ENCODE measurements at regions not wholly inside any gene's neighbourhood (a gene's known extent, or its start where the extent isn't known, plus 50 kb on each side); places are given as distances from the start of the nearest gene placed in this dataset.
"Not testable (repeated sequence)": the region's sequence is repeated elsewhere in the genome, so short reads cannot be mapped to it uniquely, and the experiment has no call there.

DNA sequence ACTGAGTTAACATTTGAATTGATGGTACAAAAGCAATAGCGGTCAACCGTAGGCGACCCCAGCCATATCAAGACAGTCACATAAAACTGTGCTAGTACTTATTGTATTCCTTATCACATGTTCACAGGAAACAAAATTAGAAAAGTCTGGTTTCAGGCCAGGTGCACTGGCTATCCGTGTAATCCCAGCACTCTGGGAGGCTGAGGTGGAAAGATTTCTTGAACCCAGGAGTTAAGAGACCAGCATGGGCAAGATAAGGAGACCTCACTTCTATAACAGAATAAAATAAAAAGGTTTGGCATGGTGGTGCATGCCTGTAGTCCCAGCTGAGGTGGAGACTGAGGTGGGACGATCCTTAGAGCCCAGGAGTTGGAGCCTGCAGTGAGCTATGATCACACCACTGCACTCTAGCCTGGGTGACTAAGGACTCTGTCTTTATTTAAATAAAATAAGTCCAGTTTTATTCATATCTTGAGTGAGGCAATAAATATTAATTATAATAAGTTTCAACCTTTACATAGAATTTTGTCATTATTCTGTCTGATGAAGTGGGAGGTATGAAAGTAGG lies 84.1 kb upstream of the RGPD4 start:
- Histone ChIP-seq H3K4me3 (no peak overlapping the region), H3K4me1 (peaks cover 0 to 4% (median 0%) of the 10 kb centered on the region in 3 donors), H3K27ac (no peak overlapping the region), H3K27me3 (no peaks in the 10 kb centered on the region), H3K36me3 (no peaks in the 10 kb centered on the region), H3K9me3 (no peaks in the 10 kb centered on the region)
- intact Hi-C loops (cut with DNase I), result no loop called here
- WGBS, 2 donors, result 86 to 90% methylated on average over 5 of the region's 5 CpGs
- TF ChIP-seq POLR2A (IDR thresholded peaks at IDR 0.05), result no peak
- TF ChIP-seq, protein P1, sequence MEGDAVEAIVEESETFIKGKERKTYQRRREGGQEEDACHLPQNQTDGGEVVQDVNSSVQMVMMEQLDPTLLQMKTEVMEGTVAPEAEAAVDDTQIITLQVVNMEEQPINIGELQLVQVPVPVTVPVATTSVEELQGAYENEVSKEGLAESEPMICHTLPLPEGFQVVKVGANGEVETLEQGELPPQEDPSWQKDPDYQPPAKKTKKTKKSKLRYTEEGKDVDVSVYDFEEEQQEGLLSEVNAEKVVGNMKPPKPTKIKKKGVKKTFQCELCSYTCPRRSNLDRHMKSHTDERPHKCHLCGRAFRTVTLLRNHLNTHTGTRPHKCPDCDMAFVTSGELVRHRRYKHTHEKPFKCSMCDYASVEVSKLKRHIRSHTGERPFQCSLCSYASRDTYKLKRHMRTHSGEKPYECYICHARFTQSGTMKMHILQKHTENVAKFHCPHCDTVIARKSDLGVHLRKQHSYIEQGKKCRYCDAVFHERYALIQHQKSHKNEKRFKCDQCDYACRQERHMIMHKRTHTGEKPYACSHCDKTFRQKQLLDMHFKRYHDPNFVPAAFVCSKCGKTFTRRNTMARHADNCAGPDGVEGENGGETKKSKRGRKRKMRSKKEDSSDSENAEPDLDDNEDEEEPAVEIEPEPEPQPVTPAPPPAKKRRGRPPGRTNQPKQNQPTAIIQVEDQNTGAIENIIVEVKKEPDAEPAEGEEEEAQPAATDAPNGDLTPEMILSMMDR (IDR thresholded peaks at IDR 0.05), result no peak
- no peak for DNase-seq

DNA sequence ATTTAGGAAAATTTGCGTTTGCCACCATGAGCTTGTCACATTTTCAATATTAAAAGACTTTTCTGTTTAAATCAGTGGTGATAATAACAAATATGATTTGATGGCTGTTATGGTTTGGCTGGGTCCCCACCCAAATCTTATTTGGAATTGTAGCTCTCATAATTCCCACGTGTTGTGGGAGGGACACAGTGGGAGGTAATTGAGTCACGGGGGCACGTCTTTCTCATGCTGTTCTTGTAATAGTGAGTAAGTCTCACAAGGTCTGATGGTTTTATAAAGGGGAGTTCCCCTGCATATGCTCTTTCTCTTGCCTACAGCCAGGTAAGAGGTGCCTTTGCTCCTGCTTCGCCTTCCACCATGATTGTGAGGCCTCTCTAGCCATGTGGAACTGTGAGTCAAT lies 83.4 kb upstream of the RGPD4 start:
- no peak for DNase-seq
- Histone ChIP-seq H3K4me1 (peaks cover 0 to under 1% (median 0%) of the 10 kb centered on the region in 3 donors), H3K36me3 (no peaks in the 10 kb centered on the region), H3K4me3 (no peak overlapping the region), H3K27ac (no peak overlapping the region), H3K9me3 (no peaks in the 10 kb centered on the region), H3K27me3 (no peaks in the 10 kb centered on the region)
- no peak for TF ChIP-seq POLR2A (IDR thresholded peaks at IDR 0.05)
- TF ChIP-seq, protein P1 (IDR thresholded peaks at IDR 0.05), result no peak
- intact Hi-C loops (cut with DNase I), result no loop called here
- 76 to 84% methylated on average over 5 of the region's 5 CpGs for WGBS, 2 donors

DNA sequence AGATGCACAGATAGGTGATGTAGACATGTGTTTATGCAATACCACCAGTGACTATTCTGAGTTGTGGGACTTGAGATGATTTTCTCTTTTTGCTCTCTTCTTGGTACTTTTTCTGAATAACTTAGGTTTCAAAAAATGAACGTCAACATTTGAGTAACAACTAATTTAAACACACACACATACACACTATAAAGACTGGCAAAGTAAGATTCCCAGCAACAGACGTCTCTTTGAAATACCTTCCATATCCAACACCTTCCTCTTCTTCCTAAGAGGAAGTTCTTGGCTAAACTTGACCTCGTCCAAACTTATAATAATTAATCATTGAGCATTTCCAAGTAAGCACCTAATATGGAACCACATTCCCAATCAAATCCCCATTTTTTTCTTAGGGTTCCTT lies 81.6 kb upstream of the RGPD4 start:
- H3K4me3 ChIP-seq, result no peak overlapping the region

DNA sequence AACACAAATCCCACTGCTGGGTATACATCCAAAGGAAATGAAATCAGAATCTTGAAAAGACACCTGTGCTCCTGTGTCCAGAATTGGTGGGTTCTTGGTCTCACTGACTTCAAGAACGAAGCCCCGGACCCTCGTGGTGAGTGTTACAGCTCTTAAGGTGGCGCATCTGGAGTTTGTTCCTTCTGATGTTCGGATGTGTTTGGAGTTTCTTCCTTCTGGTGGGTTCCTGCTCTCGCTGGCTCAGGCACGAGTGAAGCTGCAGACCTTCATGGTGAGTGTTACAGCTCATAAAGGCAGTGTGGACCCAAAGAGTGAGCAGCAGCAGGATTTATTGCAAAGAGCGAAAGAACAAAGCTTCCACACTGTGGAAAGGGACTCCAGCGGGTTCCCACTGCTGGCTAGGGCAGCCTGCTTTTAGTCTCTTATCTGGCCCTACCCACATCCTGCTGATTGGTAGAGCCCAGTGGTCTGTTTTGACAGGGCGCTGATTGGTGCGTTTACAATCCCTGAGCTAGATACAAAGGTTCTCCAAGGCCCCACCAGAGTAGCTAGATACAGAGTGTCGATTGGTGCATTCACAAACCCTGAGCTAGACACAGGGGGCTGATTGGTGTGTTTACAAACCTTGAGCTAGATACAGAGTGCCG lies 80.0 kb upstream of the RGPD4 start:
- H3K4me3 ChIP-seq; H3K9me3 ChIP-seq; H3K4me1 ChIP-seq; H3K27me3 ChIP-seq; intact Hi-C loops (cut with DNase I); H3K36me3 ChIP-seq; H3K27ac ChIP-seq; DNase-seq: not testable (repeated sequence)
- 79 to 90% methylated on average over 6 to 11 of the region's 13 CpGs for WGBS, 2 donors

More for the DNA sequence above, 81.6 kb upstream of the RGPD4 start:
- Histone ChIP-seq H3K4me1 (no peaks in the 10 kb centered on the region), H3K27me3 (no peaks in the 10 kb centered on the region), H3K27ac (no peak overlapping the region), H3K9me3 (no peaks in the 10 kb centered on the region), H3K36me3 (no peaks in the 10 kb centered on the region)
- TF ChIP-seq, protein P1 (IDR thresholded peaks at IDR 0.05), result no peak
- no peak for DNase-seq
- intact Hi-C loops (cut with DNase I), result no loop called here
- WGBS, 2 donors, result 70 to 74% methylated on average over 3 of the region's 3 CpGs

DNA sequence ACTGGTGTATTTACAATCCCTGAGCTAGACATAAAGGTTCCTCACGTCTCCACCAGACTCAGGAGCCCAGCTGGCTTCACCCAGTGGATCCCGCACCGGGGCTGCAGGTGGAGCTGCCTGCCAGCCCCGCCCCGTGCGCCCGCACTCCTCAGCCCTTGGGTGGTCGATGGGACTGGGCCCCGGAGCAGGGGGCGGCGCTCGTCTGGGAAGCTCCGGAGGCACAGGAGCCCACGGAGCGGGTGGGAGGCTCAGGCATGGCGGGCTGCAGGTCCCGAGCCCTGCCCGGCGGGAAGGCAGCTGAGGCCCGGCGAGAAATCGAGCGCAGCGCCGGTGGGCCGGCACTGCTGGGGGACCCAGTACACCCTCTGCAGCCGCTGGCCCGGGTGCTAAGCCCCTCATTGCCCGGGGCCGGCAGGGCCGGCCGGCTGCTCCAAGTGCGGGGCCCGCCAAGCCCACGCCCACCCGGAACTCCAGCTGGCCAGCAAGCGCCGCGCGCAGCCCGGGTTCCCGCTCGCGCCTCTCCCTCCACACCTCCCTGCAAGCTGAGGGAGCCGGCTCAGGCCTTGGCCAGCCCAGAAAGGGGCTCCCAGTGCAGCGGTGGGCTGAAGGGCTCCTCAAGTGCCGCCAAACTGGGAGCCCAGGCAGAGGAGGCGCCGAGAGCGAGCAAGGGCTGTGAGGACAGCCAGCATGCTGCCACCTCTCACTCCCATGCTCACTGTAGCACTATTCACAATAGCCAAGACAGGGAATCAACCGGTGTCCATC lies 79.3 kb upstream of the RGPD4 start:
- WGBS, 2 donors, result 85 to 87% methylated on average over 2 to 4 of the region's 51 CpGs
- H3K4me3 ChIP-seq; intact Hi-C loops (cut with DNase I); H3K27ac ChIP-seq; DNase-seq; H3K9me3 ChIP-seq; H3K36me3 ChIP-seq; H3K27me3 ChIP-seq; H3K4me1 ChIP-seq: not testable (repeated sequence)

DNA sequence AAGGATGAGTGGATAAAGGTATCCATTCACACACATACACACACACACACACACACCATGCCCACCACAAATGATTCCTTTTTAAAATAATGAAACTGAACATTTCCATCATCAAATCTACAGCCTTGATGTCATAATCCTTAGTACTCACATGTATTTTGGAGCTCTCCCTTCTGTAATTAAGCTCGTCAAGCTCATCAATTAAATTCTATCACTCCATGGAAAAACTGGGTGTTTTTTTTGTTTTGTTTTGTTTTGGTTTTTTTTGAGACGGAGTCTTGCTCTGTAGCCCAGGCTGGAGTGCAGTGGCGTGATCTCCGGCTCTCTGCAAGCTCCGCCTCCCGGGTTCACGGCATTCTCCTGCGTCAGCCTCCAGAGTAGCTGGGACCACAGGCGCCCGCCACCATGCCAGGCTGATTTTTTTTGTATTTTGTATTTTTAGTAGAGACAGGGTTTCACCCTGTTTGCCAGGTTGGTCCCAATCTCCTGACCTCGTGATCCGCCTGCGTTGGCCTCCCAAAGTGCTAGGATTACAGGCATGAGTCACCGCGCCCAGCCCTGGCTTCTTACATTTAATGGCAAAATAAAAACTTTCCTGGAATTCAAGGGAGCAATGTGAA lies 78.6 kb upstream of the RGPD4 start:
- H3K36me3 ChIP-seq, result no peaks in the 10 kb centered on the region
- no peak for DNase-seq
- TF ChIP-seq, protein P1 (IDR thresholded peaks at IDR 0.05), result no peak
- TF ChIP-seq POLR2A (IDR thresholded peaks at IDR 0.05), result no peak
- no peak overlapping the region for H3K4me3 ChIP-seq
- no peaks in the 10 kb centered on the region for H3K4me1 ChIP-seq
- H3K9me3 ChIP-seq, result no peaks in the 10 kb centered on the region
- intact Hi-C loops (cut with DNase I), result no loop called here
- H3K27ac ChIP-seq, result no peak overlapping the region
- WGBS, 2 donors, result 87 to 90% methylated on average over 15 of the region's 15 CpGs
- no peaks in the 10 kb centered on the region for H3K27me3 ChIP-seq

Data from esophagus squamous epithelium (tissue), 5 donors.